ENCODE measurements at regions not wholly inside any gene's neighbourhood (a gene's known extent, or its start where the extent isn't known, plus 50 kb on each side); places are given as distances from the start of the nearest gene placed in this dataset.

- H3K4me3 ChIP-seq (ENCODE audit: low read depth, low read length): no peak overlapping the region
- DNase-seq (ENCODE audit: low read depth): no peak
- no peak for TF ChIP-seq CTCF (IDR thresholded peaks at IDR 0.05; ENCODE audit: low read depth, low read length, missing control alignments)
- in situ Hi-C loops (cut with HindIII; ENCODE audit: low sequenced_read_pairs): no loop called here
Observed at GRCh38 chr2:30394096-30394495, 53.0 kb upstream of the LCLAT1 start.

GRCh38 chr2:30396436-30397232, 50.4 kb upstream of the LCLAT1 start:
- no peak overlapping the region for H3K4me3 ChIP-seq (ENCODE audit: low read depth, low read length)
- TF ChIP-seq CTCF (IDR thresholded peaks at IDR 0.05; ENCODE audit: low read depth, low read length, missing control alignments): no peak

More at GRCh38 chr2:30396436-30397232, 50.4 kb upstream of the LCLAT1 start:
- in situ Hi-C loops (cut with HindIII; ENCODE audit: low sequenced_read_pairs): no loop called here
- no peak for DNase-seq (ENCODE audit: low read depth)

All from astrocyte of the cerebellum (primary cell).